T follicular helper cell (primary cell): ENCODE measurements at regions not wholly inside any gene's neighbourhood (a gene's known extent, or its start where the extent isn't known, plus 50 kb on each side); places are given as distances from the start of the nearest gene placed in this dataset.
"Not testable (repeated sequence)": the region's sequence is repeated elsewhere in the genome, so short reads cannot be mapped to it uniquely, and the experiment has no call there.

Experiments used
- DNase-seq: peaks from one replicate; pipeline ENCODE4 v3.0.0-alpha.2; 2020; ENCODE audit warnings: low read depth

DNA sequence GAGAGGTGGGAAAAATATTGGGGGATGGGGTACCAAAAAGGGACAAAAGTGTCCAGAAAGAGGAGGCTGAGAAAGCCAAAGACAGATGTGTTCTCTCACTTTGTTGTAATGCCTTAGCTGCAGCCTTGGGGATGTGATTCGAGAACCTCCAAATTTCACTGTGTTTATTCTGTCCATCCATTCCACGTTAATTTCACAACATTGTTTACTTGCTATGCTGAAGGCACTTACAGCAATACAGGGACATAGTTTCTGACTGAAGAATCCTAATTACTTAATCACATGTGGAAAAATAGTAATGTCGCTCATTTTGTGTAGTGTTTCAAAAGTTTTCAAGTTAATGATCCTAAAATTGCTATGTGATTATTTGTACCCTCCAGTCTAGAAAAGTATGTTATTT lies 146.2 kb upstream of the SLC38A2 start:
- DNase-seq: no peak

DNA sequence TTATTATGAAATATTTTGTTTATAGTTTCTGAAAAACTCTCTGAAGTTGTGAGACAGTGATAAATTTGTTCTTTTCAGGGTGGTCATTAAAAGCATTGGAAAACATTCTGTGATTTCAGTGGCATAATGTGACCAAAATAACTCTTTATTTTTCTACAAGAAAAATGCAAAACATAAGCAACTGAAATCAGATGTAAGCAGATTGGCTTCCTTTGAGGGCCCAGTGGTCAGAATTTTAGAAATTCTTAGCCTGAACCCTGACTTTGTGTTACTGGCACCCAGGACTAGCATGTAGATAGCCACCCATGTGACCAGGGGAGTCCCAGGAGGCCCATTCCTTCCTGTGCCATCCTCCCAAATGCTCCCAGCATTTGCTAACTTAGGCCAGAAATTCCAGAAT lies 145.6 kb upstream of the SLC38A2 start:
- DNase-seq: no peak

DNA sequence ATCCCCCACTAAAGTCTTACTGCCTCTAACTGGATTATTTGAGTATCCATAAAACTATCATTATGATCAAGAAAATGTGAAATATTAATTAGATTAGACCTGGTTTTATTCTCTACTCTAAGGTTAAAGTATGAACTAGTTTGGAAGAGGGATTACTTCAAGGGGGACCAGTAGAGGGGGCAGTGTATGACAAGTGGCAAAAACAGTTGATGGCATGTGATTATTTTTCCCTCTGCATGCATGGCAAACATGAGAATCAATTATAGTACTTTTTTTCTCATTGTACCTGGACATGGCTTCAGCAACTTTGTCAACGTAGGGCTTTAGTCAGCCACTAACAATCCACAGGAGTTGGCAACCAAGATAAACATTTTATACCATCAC lies 145.0 kb upstream of the SLC38A2 start:
- no peak for DNase-seq

DNA sequence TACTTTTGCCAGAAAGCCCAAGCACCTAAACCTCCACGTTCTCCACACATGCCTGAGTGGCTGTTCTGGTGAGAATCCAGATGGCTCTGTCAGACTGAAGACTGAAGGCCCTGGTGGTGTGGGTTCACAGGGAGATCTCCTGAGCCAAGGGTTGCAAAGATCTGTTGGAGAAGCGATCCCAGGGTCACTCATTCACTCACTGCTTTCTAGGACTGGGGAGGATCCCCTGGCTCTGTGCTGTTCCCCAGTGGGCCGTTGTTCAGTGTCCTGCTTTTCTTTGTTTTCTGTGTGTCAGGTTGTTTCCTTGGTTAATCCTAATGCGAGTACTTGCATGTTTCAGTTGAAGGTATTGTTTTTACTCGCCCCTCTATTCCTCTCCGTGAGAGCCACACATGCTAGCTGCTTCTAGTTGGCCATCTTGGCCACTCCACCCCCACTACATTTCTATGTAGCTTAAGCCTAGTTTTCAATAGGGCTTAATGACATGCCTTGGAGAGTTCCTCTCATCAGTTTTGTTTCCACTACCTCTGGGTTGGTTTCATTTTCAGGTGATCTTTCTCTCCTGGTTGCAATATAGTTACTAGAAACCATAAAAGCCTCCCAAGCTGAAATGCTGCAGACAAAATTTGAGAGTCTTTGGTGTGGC lies 144.5 kb upstream of the SLC38A2 start:
- DNase-seq: no peak

DNA sequence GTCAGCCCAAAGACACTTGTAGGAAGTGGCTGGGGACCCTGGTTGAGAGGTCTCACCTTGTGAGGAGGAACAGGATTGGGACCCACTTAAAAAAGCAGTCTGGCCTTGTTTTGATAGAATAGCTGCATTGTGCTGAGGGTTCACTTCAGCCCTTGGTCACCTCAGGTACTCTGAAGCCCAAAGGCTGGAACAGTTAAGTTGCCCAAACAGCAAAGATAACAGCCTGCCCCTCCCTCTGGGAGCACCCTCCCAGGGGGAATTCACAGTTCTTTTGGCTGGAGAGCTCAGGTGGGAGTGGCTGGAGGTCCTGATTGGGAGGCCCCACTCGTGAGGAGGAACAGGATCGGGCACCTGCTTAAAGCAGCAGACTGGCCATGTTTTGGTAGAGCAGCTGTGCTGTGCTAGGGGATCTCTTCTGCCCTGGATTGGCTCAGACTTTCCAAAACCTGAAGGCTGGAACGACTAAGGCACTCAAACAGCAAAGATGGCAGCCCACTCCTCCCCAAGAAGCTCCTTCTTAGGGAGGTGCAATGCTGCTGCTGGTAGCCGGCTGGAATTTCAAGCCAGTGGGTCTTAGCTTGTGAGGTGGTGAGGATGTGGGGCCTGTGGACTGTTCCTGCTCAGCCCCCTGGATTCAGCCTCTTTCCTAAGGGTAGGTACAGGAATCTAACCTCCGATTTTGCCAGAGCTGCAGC lies 143.8 kb upstream of the SLC38A2 start:
- no peak for DNase-seq

DNA sequence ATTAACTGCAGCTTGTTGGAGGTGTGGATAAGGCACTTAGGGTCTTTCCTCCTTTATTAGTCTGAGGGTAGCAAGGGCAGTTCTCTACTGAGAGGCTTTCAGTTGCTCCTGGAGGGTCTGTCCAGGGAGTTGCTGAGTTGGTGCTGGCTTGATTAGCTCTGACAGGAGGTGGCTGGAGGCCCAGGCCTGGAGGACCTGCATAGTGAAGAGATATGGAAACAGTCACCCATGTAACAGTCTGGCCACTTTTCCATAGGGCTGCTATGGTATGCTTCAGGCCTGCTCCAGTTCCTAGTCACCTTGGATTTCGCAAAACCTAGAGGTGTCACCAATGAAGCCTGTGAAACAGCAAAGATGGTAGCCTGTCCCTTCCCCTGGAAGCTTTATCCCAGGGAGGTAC lies 143.3 kb upstream of the SLC38A2 start:
- DNase-seq: no peak

DNA sequence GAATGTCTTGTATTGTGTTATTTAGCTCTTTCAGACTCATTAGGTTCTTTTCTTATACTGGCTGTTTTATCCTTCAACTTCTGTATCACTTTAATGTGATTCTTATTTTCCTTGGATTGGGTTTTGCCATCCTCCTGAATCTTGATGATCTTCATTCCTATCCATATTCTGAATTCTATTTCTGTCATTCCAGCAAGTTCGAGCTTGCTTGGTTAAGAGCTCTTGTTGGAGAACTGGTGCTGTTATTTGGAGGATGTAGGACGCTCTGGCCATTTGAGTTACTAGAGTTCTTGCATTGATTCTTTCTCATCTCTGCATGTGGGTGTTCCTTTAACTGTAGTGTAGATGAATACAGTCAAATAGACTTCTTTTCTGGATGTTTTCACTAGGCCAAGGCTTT lies 142.3 kb upstream of the SLC38A2 start:
- no peak for DNase-seq

DNA sequence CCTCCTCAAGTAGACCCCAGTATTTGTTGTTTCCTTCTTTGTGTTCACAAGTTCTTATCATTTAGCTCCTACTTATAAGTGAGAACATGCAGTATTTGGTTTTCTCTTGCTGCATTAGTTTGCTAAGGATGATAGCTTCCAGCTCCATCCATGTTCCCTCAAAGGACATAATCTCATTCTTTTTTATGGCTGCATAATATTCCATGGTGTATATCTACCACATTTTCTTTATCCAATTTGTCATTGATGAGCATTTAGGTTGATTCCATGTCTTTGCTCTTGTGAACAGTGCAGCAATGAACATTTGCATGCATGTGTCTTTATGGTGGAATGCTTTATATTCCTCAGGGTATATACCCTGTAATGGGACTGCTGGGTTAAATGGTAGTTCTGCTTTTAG lies 137.7 kb upstream of the SLC38A2 start:
- not testable (repeated sequence) for DNase-seq

DNA sequence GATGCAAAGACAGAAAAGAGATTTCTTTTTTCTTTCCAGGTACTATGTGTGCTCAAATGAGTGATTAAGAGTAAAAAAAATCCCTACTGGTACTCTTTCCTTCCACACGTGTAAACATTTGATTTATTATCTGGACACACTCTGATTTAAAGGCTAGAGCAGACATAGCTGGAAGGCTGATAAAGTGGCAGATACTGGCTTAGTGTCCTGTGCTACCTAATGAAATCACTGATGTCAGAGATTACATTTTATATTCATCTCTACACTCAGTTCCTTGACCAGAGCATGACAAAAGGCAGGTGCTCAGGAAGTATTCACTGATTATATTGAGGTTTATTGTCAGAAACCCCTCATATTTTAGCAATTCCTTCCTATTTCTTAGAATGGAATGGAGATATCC lies 136.6 kb upstream of the SLC38A2 start:
- no peak for DNase-seq

DNA sequence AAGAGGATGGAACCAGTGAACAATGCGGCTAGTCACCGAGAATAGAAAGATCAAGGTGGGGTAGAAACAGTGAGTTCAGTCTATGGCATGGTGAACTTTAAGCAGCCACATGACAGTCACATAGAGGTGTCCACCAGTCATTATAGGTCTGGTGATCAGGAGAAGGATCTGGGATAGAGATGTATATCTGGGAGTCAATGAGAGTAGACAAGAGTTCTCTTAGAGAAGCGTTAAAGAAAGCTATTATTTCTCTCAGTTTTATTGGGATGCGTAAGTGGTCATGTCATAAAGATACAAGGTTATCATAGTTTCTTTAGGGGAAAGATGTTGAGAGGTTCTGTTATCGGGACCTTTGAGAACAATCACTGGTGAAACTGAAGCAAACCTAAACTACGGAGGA lies 136.1 kb upstream of the SLC38A2 start:
- DNase-seq: no peak

DNA sequence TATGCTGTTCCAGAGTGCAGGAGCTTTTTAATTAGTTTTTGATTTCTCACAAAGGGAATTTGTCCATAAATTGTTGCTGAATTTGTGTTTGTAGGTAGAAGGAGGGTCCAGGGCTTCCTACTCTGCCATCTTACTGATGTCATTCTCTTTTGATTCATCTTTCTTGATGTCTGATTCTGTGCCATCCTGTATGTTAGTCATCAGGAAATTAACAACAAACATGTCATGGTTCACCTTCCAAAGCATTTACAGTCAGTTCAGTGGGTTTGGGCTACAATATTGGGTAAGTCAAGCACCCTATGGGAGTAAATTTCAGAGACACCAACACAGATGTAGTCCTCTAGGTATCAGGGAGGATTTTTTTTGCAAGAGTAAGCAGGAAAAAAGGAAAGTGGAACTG lies 135.2 kb upstream of the SLC38A2 start:
- DNase-seq: no peak

DNA sequence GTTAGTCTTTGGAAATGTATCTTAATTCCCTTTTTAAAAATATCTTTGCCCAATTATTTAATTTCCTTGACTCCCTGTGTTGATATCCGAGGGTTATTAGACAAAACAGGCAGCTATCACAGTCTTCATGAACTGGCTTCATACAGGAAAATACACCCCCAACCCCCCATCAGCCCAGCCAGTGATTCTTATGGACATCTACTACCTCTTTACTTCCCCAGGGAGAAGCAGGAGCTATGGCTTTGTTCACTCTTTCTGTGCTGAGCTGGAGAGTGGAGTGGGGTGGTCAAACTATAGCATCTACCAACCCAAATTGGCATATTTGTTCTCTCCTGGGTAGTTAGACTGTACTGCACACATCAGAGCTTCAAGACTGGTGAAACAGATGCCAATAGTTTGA lies 134.4 kb upstream of the SLC38A2 start:
- DNase-seq: no peak

DNA sequence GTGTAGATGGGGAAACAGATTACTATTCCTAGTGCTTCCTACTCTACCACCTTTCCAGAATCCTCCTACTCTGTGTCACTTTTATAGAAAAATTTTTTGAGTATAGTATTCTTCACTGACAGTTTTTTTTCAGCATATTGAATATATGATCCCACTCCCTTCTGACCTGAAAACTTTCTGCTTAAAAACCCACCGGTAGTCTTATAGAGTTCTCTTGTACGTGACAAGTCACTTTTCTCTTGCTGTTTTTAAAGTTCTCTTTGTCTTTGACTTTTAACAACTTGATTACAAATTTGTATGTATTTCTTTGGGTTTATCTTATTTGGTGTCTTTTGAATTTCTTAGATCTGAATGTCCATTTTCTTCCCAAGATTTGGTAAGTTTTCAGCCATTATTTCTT lies 133.6 kb upstream of the SLC38A2 start:
- no peak for DNase-seq

DNA sequence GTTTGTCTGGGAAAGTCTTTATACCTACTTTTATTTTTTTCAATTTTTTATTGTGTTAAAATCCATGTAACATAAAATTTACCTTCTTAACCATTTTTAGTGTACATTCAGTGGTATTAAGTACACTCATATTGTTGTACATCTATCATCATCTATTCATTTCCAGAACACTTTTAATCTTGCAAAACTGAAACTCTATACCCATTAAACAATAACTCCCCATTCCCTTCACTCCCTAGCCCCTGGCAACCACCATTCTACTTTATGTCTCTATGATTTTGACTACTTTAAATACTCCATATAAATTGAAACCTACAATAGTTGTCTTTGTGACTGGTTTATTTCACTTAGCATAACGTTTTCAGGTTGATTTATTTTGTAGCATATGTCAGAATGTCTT lies 131.9 kb upstream of the SLC38A2 start:
- no peak for DNase-seq

DNA sequence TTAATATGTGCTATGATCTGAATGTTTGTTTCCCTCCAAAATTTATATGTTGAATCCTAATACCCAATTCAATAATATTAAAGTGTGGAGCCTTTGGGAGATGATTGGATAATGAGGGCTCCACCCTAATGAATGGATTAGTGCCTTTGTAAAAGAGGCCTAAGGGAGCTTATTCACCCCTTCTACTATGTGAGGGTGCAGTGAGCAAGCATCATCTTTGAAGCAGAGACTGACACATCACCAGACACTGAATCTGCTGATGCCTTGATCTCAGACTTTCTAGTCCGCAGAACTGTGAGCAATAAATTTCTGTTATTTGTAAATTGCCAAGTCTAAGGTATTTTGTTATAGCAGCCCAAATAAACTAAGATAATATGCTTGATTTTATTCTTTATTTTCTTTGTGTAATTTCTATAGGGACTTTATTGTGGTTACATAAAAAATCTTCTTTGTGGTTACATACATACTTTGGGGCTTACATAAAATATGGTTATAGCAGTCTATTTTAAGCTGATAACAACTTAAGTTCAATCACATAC lies 131.1 kb upstream of the SLC38A2 start:
- no peak for DNase-seq

DNA sequence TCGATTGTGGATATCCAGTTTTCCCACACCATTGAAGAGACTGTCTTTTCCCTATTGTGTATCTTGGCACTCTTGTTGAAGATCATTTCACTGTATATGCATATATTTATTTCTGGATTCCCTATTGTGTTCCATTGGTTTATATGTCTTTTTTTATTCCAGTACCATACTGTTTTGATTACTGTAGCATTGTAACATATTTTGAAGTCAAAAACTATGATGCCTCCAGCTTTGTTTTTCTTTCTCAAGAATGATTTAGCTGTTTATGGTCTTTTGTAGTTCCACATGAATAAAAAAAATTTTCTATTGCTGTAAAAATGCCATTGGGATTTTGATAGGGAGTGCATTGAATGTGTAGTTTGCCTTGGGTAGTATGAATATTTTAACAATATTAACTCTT lies 128.1 kb upstream of the SLC38A2 start:
- DNase-seq: no peak

DNA sequence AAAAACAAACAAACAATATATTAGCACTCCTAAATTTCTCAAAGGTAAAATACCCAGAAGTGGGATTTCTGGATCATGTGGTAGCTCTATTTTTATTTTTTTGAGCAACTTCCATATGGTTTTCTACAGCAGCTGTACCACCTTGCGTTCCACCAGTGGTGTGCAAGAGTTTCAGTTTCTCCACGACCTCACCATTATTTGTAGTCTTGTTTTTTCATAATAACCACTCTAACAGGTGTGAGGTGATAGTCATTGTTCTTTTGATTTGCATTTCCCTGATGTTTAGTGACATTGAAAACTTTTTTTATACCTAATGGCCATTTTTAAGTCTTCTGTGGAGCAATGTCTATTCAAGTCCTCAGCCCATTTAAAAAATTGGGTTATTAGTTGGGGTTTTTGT lies 127.3 kb upstream of the SLC38A2 start:
- no peak for DNase-seq

DNA sequence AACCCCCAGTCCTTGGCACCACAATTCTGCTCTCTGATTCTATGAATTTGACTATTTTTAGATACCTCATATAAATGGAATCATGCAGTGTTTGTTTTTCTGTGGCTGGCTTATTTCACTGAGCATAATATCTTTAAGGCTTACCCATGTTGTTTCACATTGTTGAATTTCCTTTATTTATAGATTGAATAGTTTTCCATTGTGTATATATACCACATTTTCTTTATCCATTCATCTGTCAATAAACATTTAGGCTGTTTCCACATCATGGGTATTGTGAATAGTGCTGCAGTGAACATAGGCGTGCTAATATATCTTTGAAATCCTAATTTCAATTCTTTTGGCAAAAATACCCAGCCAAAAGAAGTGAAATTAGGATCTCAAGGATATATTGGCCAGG lies 126.7 kb upstream of the SLC38A2 start:
- no peak for DNase-seq

DNA sequence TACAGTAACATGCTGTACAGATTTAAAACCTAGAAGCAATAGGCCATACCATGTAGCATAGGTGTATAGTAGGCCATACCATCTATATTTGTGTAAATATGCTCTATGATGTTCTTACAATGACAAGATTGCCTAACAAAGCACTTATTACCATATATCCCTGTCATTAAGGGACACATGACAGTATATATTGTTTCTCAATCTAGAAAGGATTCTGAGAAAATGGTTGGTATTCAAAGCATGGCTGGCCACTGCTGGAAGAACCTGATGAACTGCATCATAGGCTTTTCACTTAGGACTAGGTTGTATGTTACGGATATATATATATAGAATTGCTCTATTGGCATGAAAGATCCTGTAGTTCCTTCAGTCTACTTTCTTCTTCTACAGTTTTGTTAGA lies 125.2 kb upstream of the SLC38A2 start:
- no peak for DNase-seq

DNA sequence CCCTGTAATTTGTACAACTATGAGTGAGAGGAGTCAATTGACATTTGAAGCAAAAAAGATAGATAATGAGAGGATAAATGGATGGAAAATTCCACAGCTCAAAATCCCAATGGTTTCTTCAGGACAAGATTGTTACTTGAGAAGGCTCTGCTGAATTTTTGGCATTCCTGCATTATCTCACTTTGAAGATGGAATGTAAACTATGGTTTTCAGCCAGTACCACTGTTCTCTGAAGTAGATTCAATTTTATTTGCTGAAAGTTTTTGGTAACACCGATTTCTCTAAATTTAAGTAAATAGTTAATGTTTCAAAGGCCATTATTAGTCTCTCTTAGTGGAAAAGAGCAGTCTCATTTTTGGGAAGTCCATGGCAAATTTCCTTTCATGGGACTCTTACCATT lies 121.9 kb upstream of the SLC38A2 start:
- no peak for DNase-seq

DNA sequence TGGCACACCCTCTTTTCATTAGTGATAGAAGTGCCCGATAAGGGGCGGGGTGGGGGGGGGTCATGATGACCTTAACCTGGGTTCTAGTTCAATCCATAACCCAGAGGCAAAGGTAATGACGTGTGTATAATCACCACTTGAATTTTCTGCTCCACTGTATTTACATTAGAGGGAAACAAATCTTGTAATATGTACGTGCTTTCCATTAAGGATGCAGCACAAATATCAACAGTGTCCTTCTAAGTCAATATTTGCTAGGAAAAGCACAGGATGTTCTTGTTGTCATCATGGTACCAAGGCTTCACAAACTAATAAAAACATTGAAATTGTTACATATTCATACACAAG lies 121.2 kb upstream of the SLC38A2 start:
- no peak for DNase-seq

DNA sequence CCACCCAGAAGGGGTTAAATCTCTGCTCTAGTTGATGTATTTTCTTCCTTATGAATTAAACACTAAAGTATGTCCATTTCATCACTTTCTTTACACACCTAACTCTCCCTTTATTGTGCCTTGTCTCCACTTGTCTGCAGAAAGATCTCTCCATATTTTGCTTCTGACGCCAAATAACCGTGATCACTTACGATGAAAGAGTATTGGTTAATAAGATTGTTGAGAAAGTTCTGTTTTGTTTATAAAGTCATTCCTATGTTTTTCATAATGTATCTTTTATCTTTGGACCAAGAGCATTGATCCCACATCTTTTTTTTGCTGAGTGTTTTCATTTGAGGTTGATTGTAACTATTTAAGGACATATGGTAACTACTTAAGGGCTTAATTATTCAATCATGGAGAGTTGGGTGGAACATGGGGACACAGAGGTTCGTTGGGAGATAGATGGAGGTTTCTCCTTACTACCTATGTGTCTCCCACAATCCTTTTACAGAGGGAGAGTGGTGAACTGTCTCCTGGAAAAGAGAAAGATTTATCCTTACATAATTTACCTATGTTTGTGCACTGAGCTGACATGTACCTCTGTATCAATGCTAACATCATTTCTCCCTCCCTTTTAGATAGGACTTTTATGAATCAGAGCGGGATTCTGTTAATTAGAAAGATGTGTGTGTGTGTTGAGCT lies 120.7 kb upstream of the SLC38A2 start:
- DNase-seq: no peak

DNA sequence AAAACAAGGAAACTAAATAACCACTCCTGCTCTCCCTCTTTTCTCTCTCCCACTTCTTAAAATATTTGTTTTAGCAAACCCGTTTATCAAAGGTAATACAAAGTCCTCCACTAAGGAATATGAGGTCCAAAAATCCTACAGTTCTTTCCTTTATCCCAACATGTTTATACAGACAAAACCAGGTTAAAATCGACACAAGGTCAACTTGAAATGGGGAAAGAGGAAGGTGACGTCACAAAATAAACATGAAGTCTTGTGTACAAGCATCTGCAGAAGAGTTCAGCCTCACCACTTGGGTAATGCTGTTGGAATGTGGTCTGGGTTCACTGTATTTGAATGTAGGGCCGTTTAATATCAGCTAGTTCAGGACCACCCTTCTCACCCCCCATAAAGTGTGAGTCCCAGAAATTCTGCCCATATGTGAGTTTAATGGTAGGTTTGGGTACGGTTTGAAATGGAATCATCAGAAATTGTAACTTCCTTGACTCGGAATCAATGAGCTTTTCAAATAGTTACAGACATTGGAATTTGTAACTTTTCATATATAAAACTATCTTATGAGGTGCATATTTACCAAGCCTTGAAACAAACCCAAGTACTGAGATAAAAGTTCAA lies 120.0 kb upstream of the SLC38A2 start:
- DNase-seq: no peak
